GM18868 (cell line): ENCODE measurements at regions not wholly inside any gene's neighbourhood (a gene's known extent, or its start where the extent isn't known, plus 50 kb on each side); places are given as distances from the start of the nearest gene placed in this dataset.

Source experiments
- ATAC-seq: cut with Tn5 transposase; IDR thresholded peaks from one replicate; pipeline ENCODE4 v1.9.1; 2021; ENCODE audit warnings: mild to moderate bottlenecking, moderate library complexity; ENCODE audit not compliant: unreplicated experiment

GRCh38 chr2:120683701-120684100, 52.0 kb upstream of the GLI2 start:
- no peak for ATAC-seq

GRCh38 chr2:120684289-120685065, 51.2 kb upstream of the GLI2 start:
- no peak for ATAC-seq

GRCh38 chr2:120685066-120685973, 50.3 kb upstream of the GLI2 start:
- ATAC-seq, result no peak
